HepG2 (cell line): ENCODE measurements at regions not wholly inside any gene's neighbourhood (a gene's known extent, or its start where the extent isn't known, plus 50 kb on each side); places are given as distances from the start of the nearest gene placed in this dataset.

Experiments
- ATAC-seq: fragments of 200-7000 bp; cut with Tn5 transposase; 3 replicates; pipeline ENCODE4 v1.9.1; 2020; ENCODE audit warnings: mild to moderate bottlenecking, moderate library complexity
- BruUV-seq: library from RNA; stranded (reverse); fragments of 400-500 nt; replicated peaks from 2 replicates; lab custom pipeline; 2021; lab: Mats Ljungman, UMichigan
- CTCF ChIA-PET: fragments of 300-600 bp; formaldehyde crosslinking; extraction: SDS; loops from one replicate; lab custom pipeline; 2021; ENCODE audit warnings: low total read pairs, inconsistent platforms, low intra/inter-chr PET ratio; lab: Yijun Ruan, JAX
- POLR2A ChIA-PET: fragments of 350-600 bp; sonication (Branson Sonifier 250); formaldehyde crosslinking; loops from one replicate; lab custom pipeline; 2020; ENCODE audit warnings: antibody characterized with exemption, inconsistent platforms; lab: Yijun Ruan, JAX
- DNase-seq: peaks from one replicate; pipeline ENCODE4 v3.0.0-alpha.2; 2015; ENCODE audit warnings: low spot score
- FAIRE-seq: peaks from 3 replicates; lab custom pipeline; 2011; peaks lifted over from hg19 to GRCh38; lab: Jason Lieb, UNC
- H2AFZ ChIP-seq: one replicate; pipeline ENCODE4 v1.6.1; 2011; ENCODE audit warnings: low read length, inconsistent platforms
- H3K27ac ChIP-seq: fragments of 300-600 bp; 3 replicates; pipeline ENCODE4 v1.8.0; 2011; ENCODE audit warnings: mixed run types, mild to moderate bottlenecking, mixed read lengths, low read length, inconsistent platforms; ENCODE audit not compliant: insufficient read depth; ENCODE audit errors: extremely low read length
- H3K27me3 ChIP-seq, 2 experiments: fragments of 200-600 bp in 1 of 2; 2 replicates in 1 of 2; 3 replicates in 1 of 2; pipeline versions ENCODE4 v1.6.0 to v1.8.0; 2011; ENCODE audit warnings: low read length in 2 of 2, mild to moderate bottlenecking in 2 of 2, moderate library complexity in 2 of 2, inconsistent platforms in 1 of 2; ENCODE audit not compliant: insufficient read depth in 2 of 2, control insufficient read depth in 1 of 2
- H3K36me3 ChIP-seq, 2 experiments: fragments of 200-600 bp in 1 of 2; replicated peaks in 1 of 2; 2 replicates in 1 of 2; 3 replicates in 1 of 2; pipeline versions ENCODE4 v1.5.1 to v1.8.0; 2011; ENCODE audit warnings: low read length in 2 of 2, inconsistent platforms in 1 of 2; ENCODE audit not compliant: insufficient read depth in 2 of 2, control insufficient read depth in 1 of 2
- H3K4me1 ChIP-seq: 2 replicates; pipeline ENCODE4 v1.5.1; 2012; ENCODE audit warnings: low read length, inconsistent platforms; ENCODE audit not compliant: insufficient read depth
- H3K4me2 ChIP-seq: 2 replicates; pipeline ENCODE4 v1.6.0; 2011; ENCODE audit warnings: low read depth, low read length, inconsistent platforms
- H3K4me3 ChIP-seq, 3 experiments: fragments of 200-600 bp in 1 of 3; sonication (generic), shearing (Covaris generic) in 1 of 3; replicated peaks in 1 of 3; 2 replicates each; pipeline ENCODE4 v1.5.1; 2011 to 2016; ENCODE audit warnings: low read length in 3 of 3, inconsistent platforms in 2 of 3, low read depth in 2 of 3, mild to moderate bottlenecking in 2 of 3, control low read depth in 1 of 3, mixed read lengths in 1 of 3; ENCODE audit not compliant: insufficient read depth in 1 of 3
- H3K79me2 ChIP-seq: one replicate; pipeline ENCODE4 v1.6.1; 2011; ENCODE audit warnings: low read length, inconsistent platforms; ENCODE audit not compliant: insufficient read depth
- H3K9ac ChIP-seq: 2 replicates; pipeline ENCODE4 v1.6.0; 2011; ENCODE audit warnings: mild to moderate bottlenecking, low read depth, low read length, inconsistent platforms; ENCODE audit not compliant: insufficient read depth
- H3K9me3 ChIP-seq: 2 replicates; pipeline ENCODE4 v1.5.1; 2012; ENCODE audit warnings: mild to moderate bottlenecking, low read length
- H4K20me1 ChIP-seq: 2 replicates; pipeline ENCODE4 v1.6.0; 2011; ENCODE audit warnings: inconsistent platforms, mild to moderate bottlenecking, low read length, moderate library complexity; ENCODE audit not compliant: insufficient read depth
- FOXO1 ChIP-seq: sonication (generic); formaldehyde crosslinking; IDR thresholded peaks from 2 replicates; pipeline ENCODE4 v1.4.0; 2020; ENCODE audit warnings: missing genetic modification reagents
- HOXA5 ChIP-seq: sonication (generic); formaldehyde crosslinking; IDR thresholded peaks from 2 replicates; pipeline ENCODE4 v1.4.0; 2020; ENCODE audit warnings: missing genetic modification reagents
- IRF2 ChIP-seq: IDR thresholded peaks from 2 replicates; pipeline ENCODE4 v1.6.1; 2018; ENCODE audit warnings: missing genetic modification reagents, missing compliant biosample characterization
- MTA3 ChIP-seq: sonication (generic); formaldehyde crosslinking; IDR thresholded peaks from 2 replicates; pipeline ENCODE4 v1.4.0; 2020; ENCODE audit warnings: missing genetic modification reagents
- NCOR1 ChIP-seq: fragments of 200-600 bp; sonication (generic); IDR thresholded peaks from 2 replicates; pipeline ENCODE4 v1.7.0; 2017; ENCODE audit warnings: antibody characterized with exemption, low read length, borderline replicate concordance
- NFKBIZ ChIP-seq: IDR thresholded peaks from 2 replicates; pipeline ENCODE4 v1.6.1; 2018; ENCODE audit warnings: missing genetic modification reagents, missing compliant biosample characterization
- PRMT3 ChIP-seq: sonication (generic); formaldehyde crosslinking; IDR thresholded peaks from 2 replicates; pipeline ENCODE4 v1.8.1; 2022; ENCODE audit warnings: low read depth, mild to moderate bottlenecking, moderate library complexity, missing genetic modification reagents, borderline replicate concordance
- TIGD3 ChIP-seq: sonication (generic); formaldehyde crosslinking; IDR thresholded peaks from 2 replicates; pipeline ENCODE4 v1.5.1; 2020; ENCODE audit warnings: mild to moderate bottlenecking, missing genetic modification reagents, borderline replicate concordance
- ZFP36 ChIP-seq: fragments of 150-350 bp; IDR thresholded peaks from 2 replicates; pipeline ENCODE4 v1.6.1; 2018; ENCODE audit warnings: borderline replicate concordance, low read length, low read depth; ENCODE audit not compliant: partially characterized antibody
- ZNF124 ChIP-seq: sonication (generic); formaldehyde crosslinking; IDR thresholded peaks from 2 replicates; pipeline ENCODE4 v1.4.0; 2020; ENCODE audit warnings: missing genetic modification reagents
- ZNF562 ChIP-seq: sonication (generic); formaldehyde crosslinking; IDR thresholded peaks from 2 replicates; pipeline ENCODE4 v1.8.0; 2022; ENCODE audit warnings: missing genetic modification reagents, borderline replicate concordance
- ZNF577 ChIP-seq: sonication (generic); formaldehyde crosslinking; IDR thresholded peaks from 2 replicates; pipeline ENCODE4 v1.4.0; 2020; ENCODE audit warnings: mild to moderate bottlenecking, low read depth, missing genetic modification reagents, borderline replicate concordance
- ZNF7 ChIP-seq: IDR thresholded peaks from 2 replicates; pipeline ENCODE4 v1.6.1; 2016; ENCODE audit warnings: missing biosample characterization, missing genetic modification reagents
- WGBS: methylation state at CpG from one replicate; pipeline ENCODE4 v1.1.6; 2017; ENCODE audit warnings: low lambda C conversion rate; 5-methylcytosine and 5-hydroxymethylcytosine counted together
- in situ Hi-C: cut with HindIII; loops from 2 replicates; pipeline ENCODE4 v1.10.0; 2017; ENCODE audit warnings: low pct_unique_long_range_greater_than_20kb; ENCODE audit not compliant: extremely low pct_ligation_motif_present
- intact Hi-C: fragments of 100-400 bp; cut with micrococcal nuclease; formaldehyde crosslinking; loops from one replicate; pipeline ENCODE4 v1.10.0; 2022; ENCODE audit not compliant: unreplicated experiment

GRCh38 chr1:60850084-60850483 lies 232.3 kb upstream of the NFIA start:
- Histone ChIP-seq H3K27ac (no peak overlapping the region), H3K4me1 (no peaks in the 10 kb centered on the region), H3K9ac (no peak overlapping the region), H4K20me1 (no peaks in the 10 kb centered on the region), H3K9me3 (no peaks in the 10 kb centered on the region), H3K79me2 (no peaks in the 10 kb centered on the region), H3K27me3 (no peaks in the 10 kb centered on the region; a peak in 1 of 5 replicates), H3K4me3 (no peak overlapping the region), H3K4me2 (no peak overlapping the region), H3K36me3 (no peaks in the 10 kb centered on the region), H2AFZ (no peak overlapping the region)
- FAIRE-seq (no peak), ATAC-seq (no peak), DNase-seq (no peak)
- no TSS peak for BruUV-seq
- WGBS: 0% methylated on average over 1 of the region's 1 CpG
- TF ChIP-seq NCOR1 (no peak), HOXA5 (CRISPR knock-in tag) (no peak), FOXO1 (CRISPR knock-in tag) (no peak), IRF2 (CRISPR knock-in tag) (no peak), NFKBIZ (no peak), TIGD3 (CRISPR knock-in tag) (no peak), ZNF562 (CRISPR knock-in tag) (no peak), ZNF7 (CRISPR knock-in tag) (no peak), ZNF124 (CRISPR knock-in tag) (no peak), ZNF577 (CRISPR knock-in tag) (no peak), PRMT3 (CRISPR knock-in tag) (no peak), MTA3 (CRISPR knock-in tag) (no peak), ZFP36 (no peak)
- ChIA-PET POLR2A (no interaction called here), CTCF (no interaction called here)
- intact Hi-C loops: no loop called here
- in situ Hi-C loops: loop anchor here (5.0 kb wide), 1 partner anchor 192 kb away; no protein-coding TSS in a partner anchor
